GM12875 (cell line): ENCODE measurements at regions not wholly inside any gene's neighbourhood (a gene's known extent, or its start where the extent isn't known, plus 50 kb on each side); places are given as distances from the start of the nearest gene placed in this dataset.

ENCODE experiments used
- H3K4me3 ChIP-seq: one replicate; pipeline ENCODE4 v1.5.1; 2011; ENCODE audit warnings: low read depth, low read length, control low read depth
- CTCF ChIP-seq: IDR thresholded peaks from 2 replicates; pipeline ENCODE4 v1.5.1; 2011; ENCODE audit warnings: low read depth, mild to moderate bottlenecking, control low read depth, inconsistent platforms, low read length, moderate library complexity, borderline replicate concordance; ENCODE audit not compliant: insufficient read depth

- TF ChIP-seq CTCF, result no peak
- H3K4me3 ChIP-seq, result no peak overlapping the region
Measured at GRCh38 chr1:218717575-218717974, 372.4 kb downstream of the TGFB2 start.

GRCh38 chr1:218718206-218718605 is 373.1 kb downstream of the TGFB2 start:
- TF ChIP-seq CTCF, result no peak

GRCh38 chr1:218718977-218719376 is 373.8 kb downstream of the TGFB2 start:
- no peak for TF ChIP-seq CTCF

More at GRCh38 chr1:218718206-218718605, 373.1 kb downstream of the TGFB2 start:
- H3K4me3 ChIP-seq, result no peak overlapping the region

GRCh38 chr1:218728898-218729565 is 383.9 kb downstream of the TGFB2 start:
- TF ChIP-seq CTCF, result no peak
- no peak overlapping the region for H3K4me3 ChIP-seq

More at GRCh38 chr1:218718977-218719376, 373.8 kb downstream of the TGFB2 start:
- no peak overlapping the region for H3K4me3 ChIP-seq

GRCh38 chr1:218735436-218736032 is 390.4 kb downstream of the TGFB2 start:
- TF ChIP-seq CTCF, result no peak

DNA sequence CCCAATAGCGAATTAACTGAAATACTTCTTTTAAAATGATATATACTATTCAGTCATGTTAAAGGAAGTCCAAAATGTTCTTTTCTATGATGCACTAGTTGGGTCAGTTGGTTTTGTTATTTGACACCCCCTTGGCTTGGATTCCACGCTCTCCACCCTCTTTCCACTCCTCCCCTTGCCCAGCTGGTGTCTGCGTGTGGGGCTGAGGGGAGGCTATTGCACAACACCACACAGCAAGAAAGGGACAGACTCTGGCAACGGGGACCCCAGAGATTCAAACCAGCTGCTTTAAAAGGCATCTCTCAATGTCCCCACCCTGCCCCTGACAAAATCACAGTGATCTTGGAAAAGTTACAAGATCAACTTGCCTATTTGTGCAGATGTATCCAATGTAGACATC is 394.3 kb downstream of the TGFB2 start:
- TF ChIP-seq CTCF, result no peak
- H3K4me3 ChIP-seq, result no peak overlapping the region

More at GRCh38 chr1:218735436-218736032, 390.4 kb downstream of the TGFB2 start:
- H3K4me3 ChIP-seq, result no peak overlapping the region

DNA sequence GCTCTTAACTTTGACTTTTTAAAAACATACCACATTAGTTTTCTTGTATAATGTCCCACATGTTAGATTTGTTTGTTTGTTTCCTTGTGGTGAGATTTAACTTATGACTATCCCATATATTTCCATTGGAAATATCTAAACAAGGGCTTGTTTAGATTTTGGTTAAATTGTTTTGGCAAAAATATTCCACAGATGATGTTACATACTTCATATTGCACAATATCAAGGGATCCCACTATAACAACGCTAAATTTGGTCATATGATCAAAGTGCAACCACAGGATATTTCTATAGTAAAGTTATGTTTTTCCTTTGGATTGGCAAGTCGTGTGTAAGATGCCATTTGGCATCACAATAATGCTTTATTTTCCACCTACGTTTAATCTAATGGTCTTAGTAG is 396.7 kb downstream of the TGFB2 start:
- no peak for TF ChIP-seq CTCF
- no peak overlapping the region for H3K4me3 ChIP-seq
